ENCODE measurements at regions not wholly inside any gene's neighbourhood (a gene's known extent, or its start where the extent isn't known, plus 50 kb on each side); places are given as distances from the start of the nearest gene placed in this dataset.
A peak's percentile ranks its signal among the peaks of the same experiment; 100 is the strongest.

DNA sequence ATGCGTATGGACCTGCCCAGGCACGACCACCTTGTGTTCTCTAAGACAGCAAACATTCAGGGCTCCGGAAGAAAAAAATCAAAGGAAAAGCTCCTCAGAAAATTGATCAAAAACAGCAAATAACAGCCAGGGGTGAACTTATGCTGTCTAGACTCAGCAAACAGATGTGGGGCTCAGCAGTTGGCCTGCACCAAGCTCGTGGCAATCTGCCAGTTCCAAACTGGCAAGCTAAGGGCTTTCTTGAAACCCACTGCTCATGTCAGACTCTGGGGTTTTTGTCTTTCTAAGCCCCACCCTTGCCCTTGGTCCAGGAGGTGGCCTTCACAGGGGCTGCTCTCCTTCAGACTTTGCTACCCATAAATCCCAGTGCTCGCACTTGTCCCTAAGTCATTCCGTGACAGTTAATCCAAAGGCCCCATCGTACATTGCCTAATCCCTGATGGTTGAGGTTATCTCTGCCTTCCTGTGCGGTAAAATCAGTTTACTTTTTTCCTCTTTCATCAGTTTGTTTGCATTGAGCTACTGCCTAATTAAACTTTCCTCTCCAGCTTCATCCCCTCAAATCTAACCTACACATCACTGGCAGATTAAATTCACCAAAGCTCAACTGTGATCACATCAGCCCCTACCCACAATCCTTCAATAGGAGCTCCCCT lies 408.0 kb downstream of the LRATD1 start:
- no peaks in the 10 kb centered on the region for H3K36me3 Mint-ChIP-seq (ENCODE audit: unreplicated experiment)
- H3K4me3 Mint-ChIP-seq (ENCODE audit: unreplicated experiment): peak overlapping the region; percentile 14
- TF ChIP-seq, protein P1, sequence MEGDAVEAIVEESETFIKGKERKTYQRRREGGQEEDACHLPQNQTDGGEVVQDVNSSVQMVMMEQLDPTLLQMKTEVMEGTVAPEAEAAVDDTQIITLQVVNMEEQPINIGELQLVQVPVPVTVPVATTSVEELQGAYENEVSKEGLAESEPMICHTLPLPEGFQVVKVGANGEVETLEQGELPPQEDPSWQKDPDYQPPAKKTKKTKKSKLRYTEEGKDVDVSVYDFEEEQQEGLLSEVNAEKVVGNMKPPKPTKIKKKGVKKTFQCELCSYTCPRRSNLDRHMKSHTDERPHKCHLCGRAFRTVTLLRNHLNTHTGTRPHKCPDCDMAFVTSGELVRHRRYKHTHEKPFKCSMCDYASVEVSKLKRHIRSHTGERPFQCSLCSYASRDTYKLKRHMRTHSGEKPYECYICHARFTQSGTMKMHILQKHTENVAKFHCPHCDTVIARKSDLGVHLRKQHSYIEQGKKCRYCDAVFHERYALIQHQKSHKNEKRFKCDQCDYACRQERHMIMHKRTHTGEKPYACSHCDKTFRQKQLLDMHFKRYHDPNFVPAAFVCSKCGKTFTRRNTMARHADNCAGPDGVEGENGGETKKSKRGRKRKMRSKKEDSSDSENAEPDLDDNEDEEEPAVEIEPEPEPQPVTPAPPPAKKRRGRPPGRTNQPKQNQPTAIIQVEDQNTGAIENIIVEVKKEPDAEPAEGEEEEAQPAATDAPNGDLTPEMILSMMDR (IDR thresholded peaks at IDR 0.05; ENCODE audit: partially characterized antibody, unreplicated experiment): no peak
- peaks cover 10% of the 10 kb centered on the region for H3K9me3 Mint-ChIP-seq (ENCODE audit: unreplicated experiment)
- peaks cover 47% of the 10 kb centered on the region for H3K4me1 Mint-ChIP-seq (ENCODE audit: low read depth, unreplicated experiment)
- H3K27me3 Mint-ChIP-seq (ENCODE audit: unreplicated experiment): peaks cover 10% of the 10 kb centered on the region
- no peak for DNase-seq
- peak overlapping the region; percentile 84 for H3K27ac Mint-ChIP-seq (ENCODE audit: unreplicated experiment)

DNA sequence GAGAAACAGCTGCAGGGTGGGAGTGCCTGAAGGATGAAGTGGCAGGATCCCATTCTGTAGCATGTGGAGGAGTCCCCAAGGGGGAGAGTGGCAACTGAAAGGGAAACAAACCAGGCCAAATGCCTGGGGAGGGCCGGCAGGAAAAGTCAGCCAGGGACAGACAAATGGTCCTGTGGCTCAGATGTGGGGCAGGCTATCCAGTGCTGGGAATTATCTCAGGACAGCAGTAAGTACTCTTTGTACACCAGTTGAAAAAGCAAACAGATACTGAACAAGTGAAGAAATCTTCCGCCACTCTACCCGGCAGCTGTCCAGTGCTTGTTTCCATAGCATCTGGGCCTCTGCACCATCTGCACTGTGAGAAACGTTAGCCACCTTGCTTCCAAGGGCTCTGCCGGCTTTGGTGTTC lies 408.9 kb downstream of the LRATD1 start:
- peaks cover 10% of the 10 kb centered on the region for H3K27me3 Mint-ChIP-seq (ENCODE audit: unreplicated experiment)
- H3K4me1 Mint-ChIP-seq (ENCODE audit: low read depth, unreplicated experiment): peaks cover 47% of the 10 kb centered on the region
- H3K36me3 Mint-ChIP-seq (ENCODE audit: unreplicated experiment): no peaks in the 10 kb centered on the region
- no peak overlapping the region for H3K4me3 Mint-ChIP-seq (ENCODE audit: unreplicated experiment)
- peak overlapping the region; percentile 84 for H3K27ac Mint-ChIP-seq (ENCODE audit: unreplicated experiment)
- H3K9me3 Mint-ChIP-seq (ENCODE audit: unreplicated experiment): peaks cover 10% of the 10 kb centered on the region
- TF ChIP-seq, protein P1 (IDR thresholded peaks at IDR 0.05; ENCODE audit: partially characterized antibody, unreplicated experiment): no peak
- peak; percentile 56 for DNase-seq

DNA sequence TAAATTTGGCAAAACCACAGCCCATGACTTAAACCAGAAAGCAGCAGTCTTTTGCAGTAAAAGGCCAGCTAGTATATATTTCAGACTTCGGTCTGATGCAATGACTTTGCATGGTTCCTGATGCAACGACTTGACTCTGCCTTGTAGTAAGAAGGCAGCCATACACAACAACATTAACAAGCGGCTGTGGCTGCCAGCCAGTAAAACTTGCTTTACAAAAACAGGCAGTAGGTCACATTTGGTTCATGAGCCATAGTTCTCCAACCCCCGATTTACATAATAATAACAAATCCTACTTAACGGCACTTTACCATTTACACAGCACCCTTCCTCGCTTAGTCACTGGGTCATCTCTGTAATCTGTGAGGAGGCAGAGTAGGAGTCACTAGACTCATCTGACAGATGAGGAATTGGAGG lies 410.3 kb downstream of the LRATD1 start:
- Mint-ChIP-seq H3K36me3 (ENCODE audit: unreplicated experiment) (no peaks in the 10 kb centered on the region), H3K27me3 (ENCODE audit: unreplicated experiment) (peaks cover 10% of the 10 kb centered on the region), H3K4me3 (ENCODE audit: unreplicated experiment) (no peak overlapping the region), H3K9me3 (ENCODE audit: unreplicated experiment) (peaks cover 10% of the 10 kb centered on the region), H3K27ac (ENCODE audit: unreplicated experiment) (peak overlapping the region; percentile 9), H3K4me1 (ENCODE audit: low read depth, unreplicated experiment) (peaks cover 47% of the 10 kb centered on the region)
- TF ChIP-seq, protein P1 (IDR thresholded peaks at IDR 0.05; ENCODE audit: partially characterized antibody, unreplicated experiment): no peak
- no peak for DNase-seq

DNA sequence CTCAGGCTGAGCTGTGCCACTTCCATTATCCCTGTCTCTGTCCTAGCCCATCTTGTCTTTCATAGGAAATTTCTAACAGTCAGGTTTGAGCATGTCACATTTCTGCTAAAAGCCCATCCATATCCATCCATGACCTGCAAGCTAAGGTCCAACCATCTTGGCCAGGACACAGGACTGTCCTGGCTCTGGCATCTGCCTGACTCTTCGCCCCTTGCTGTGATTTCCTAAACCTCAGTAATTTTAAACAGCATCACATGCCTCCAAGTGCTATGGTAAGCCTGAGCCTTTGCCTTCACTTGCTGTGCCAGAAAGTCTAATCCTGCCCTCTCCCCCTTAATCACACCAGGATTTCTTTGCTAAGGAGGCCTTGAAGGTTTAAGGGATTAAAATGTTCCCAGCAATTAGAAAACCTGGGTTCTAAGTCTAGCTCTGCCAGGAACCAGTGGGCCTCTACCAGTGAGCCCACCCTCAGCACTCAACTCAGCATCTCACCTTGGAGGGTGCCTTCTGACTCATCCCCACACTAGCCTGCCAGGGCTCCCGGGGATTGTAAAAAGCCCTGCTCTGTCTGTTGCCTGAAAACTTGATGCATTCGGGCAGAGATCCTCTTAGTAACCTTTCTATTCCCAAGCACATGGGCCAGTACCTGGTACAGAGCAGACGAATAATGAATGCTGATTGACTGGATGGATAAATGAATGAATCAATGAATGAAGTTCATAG lies 411.0 kb downstream of the LRATD1 start:
- Mint-ChIP-seq H3K9me3 (ENCODE audit: unreplicated experiment) (peaks cover 10% of the 10 kb centered on the region), H3K4me1 (ENCODE audit: low read depth, unreplicated experiment) (peaks cover 47% of the 10 kb centered on the region), H3K27me3 (ENCODE audit: unreplicated experiment) (peaks cover 10% of the 10 kb centered on the region), H3K27ac (ENCODE audit: unreplicated experiment) (peak overlapping the region; percentile 9), H3K4me3 (ENCODE audit: unreplicated experiment) (no peak overlapping the region), H3K36me3 (ENCODE audit: unreplicated experiment) (no peaks in the 10 kb centered on the region)
- TF ChIP-seq, protein P1 (IDR thresholded peaks at IDR 0.05; ENCODE audit: partially characterized antibody, unreplicated experiment): no peak
- DNase-seq: no peak

- H3K4me1 Mint-ChIP-seq (ENCODE audit: low read depth, unreplicated experiment): peaks cover 44% of the 10 kb centered on the region
- DNase-seq: no peak
- peaks cover 10% of the 10 kb centered on the region for H3K27me3 Mint-ChIP-seq (ENCODE audit: unreplicated experiment)
- no peaks in the 10 kb centered on the region for H3K36me3 Mint-ChIP-seq (ENCODE audit: unreplicated experiment)
- H3K27ac Mint-ChIP-seq (ENCODE audit: unreplicated experiment): no peak overlapping the region
- no peak overlapping the region for H3K4me3 Mint-ChIP-seq (ENCODE audit: unreplicated experiment)
- peaks cover 10% of the 10 kb centered on the region for H3K9me3 Mint-ChIP-seq (ENCODE audit: unreplicated experiment)
- TF ChIP-seq, protein P1 (IDR thresholded peaks at IDR 0.05; ENCODE audit: partially characterized antibody, unreplicated experiment): no peak
These were observed 412.5 kb downstream of the LRATD1 start for GRCh38 chr2:15045054-15045453.
